ENCODE measurements at regions not wholly inside any gene's neighbourhood (a gene's known extent, or its start where the extent isn't known, plus 50 kb on each side); places are given as distances from the start of the nearest gene placed in this dataset.

- no peak for TF ChIP-seq ZBTB40 (IDR thresholded peaks at IDR 0.05)
- no peak for TF ChIP-seq ZBTB40 (CRISPR knock-in tag; IDR thresholded peaks at IDR 0.05)
- TF ChIP-seq GATAD2A (IDR thresholded peaks at IDR 0.05) = no peak
- TF ChIP-seq ZNF436 (CRISPR knock-in tag; IDR thresholded peaks at IDR 0.05) = no peak
- TF ChIP-seq NR2C2 (CRISPR knock-in tag; IDR thresholded peaks at IDR 0.05) = no peak
- no peak for TF ChIP-seq NR2C2 (tag; IDR thresholded peaks at IDR 0.05)
Measured at GRCh38 chr3:70749122-70749521, 436.7 kb upstream of the MDFIC2 start (continued).
